DND-41 (cell line): ENCODE measurements at regions not wholly inside any gene's neighbourhood (a gene's known extent, or its start where the extent isn't known, plus 50 kb on each side); places are given as distances from the start of the nearest gene placed in this dataset.

Source experiments
- ATAC-seq: fragments of 200-7000 bp; cut with Tn5 transposase; 3 replicates; pipeline ENCODE4 v1.9.1; 2021; ENCODE audit warnings: low read depth; ENCODE audit not compliant: insufficient read depth
- DNase-seq: peaks from one replicate; pipeline ENCODE4 v3.0.0-alpha.2; 2020
- H2AFZ ChIP-seq: 2 replicates; pipeline ENCODE4 v1.6.0; 2012; ENCODE audit warnings: low read depth, low read length
- H3K27ac ChIP-seq: 2 replicates; pipeline ENCODE4 v1.5.1; 2012; ENCODE audit warnings: low read length, inconsistent platforms
- H3K27me3 ChIP-seq: fragments of 200-600 bp; sonication (generic); 2 replicates; pipeline ENCODE4 v1.6.0; 2012; ENCODE audit warnings: low read length, mild to moderate bottlenecking, inconsistent platforms; ENCODE audit not compliant: insufficient read depth, poor library complexity
- H3K36me3 ChIP-seq: 2 replicates; pipeline ENCODE4 v1.5.1; 2012; ENCODE audit warnings: low read length, inconsistent platforms; ENCODE audit not compliant: insufficient read depth
- H3K4me1 ChIP-seq: 2 replicates; pipeline ENCODE4 v1.5.1; 2012; ENCODE audit warnings: mild to moderate bottlenecking, low read length; ENCODE audit not compliant: insufficient read depth
- H3K4me2 ChIP-seq: 2 replicates; pipeline ENCODE4 v1.6.0; 2012; ENCODE audit warnings: mild to moderate bottlenecking, moderate library complexity, low read length, inconsistent platforms; ENCODE audit not compliant: insufficient read depth
- H3K4me3 ChIP-seq, 2 experiments: fragments of 200-600 bp in 1 of 2; shearing (Covaris generic) in 1 of 2; 2 replicates each; pipeline ENCODE4 v1.5.1; 2012 to 2016; ENCODE audit warnings: inconsistent platforms in 2 of 2, low read length in 2 of 2, mild to moderate bottlenecking in 2 of 2, low read depth in 1 of 2, moderate library complexity in 1 of 2
- H3K79me2 ChIP-seq: 2 replicates; pipeline ENCODE4 v1.6.0; 2012; ENCODE audit warnings: low read length, inconsistent platforms; ENCODE audit not compliant: insufficient read depth
- H3K9ac ChIP-seq: 2 replicates; pipeline ENCODE4 v1.6.0; 2012; ENCODE audit warnings: low read depth, mild to moderate bottlenecking, inconsistent platforms, low read length, moderate library complexity
- H3K9me3 ChIP-seq: 2 replicates; pipeline ENCODE4 v1.5.1; 2012; ENCODE audit warnings: low read length, moderate library complexity, mild to moderate bottlenecking, inconsistent platforms; ENCODE audit not compliant: insufficient read depth, severe bottlenecking
- H4K20me1 ChIP-seq: 2 replicates; pipeline ENCODE4 v1.6.0; 2012; ENCODE audit warnings: low read length; ENCODE audit not compliant: insufficient read depth
- CTCF ChIP-seq: IDR thresholded peaks from 2 replicates; pipeline ENCODE4 v1.5.1; 2012; ENCODE audit warnings: borderline replicate concordance, low read length, moderate library complexity, mild to moderate bottlenecking; ENCODE audit not compliant: poor library complexity, severe bottlenecking; ENCODE audit errors: extremely low read depth
- EZH2 ChIP-seq: IDR thresholded peaks from 3 replicates; pipeline ENCODE4 v1.6.1; 2012; ENCODE audit warnings: borderline replicate concordance, low read depth, mild to moderate bottlenecking, moderate library complexity, low read length, inconsistent platforms; ENCODE audit not compliant: severe bottlenecking

- no peak overlapping the region for H2AFZ ChIP-seq
- no peaks in the 10 kb centered on the region for H3K4me1 ChIP-seq
- peaks cover 10% of the 10 kb centered on the region for H3K9me3 ChIP-seq
- ATAC-seq (no peak), DNase-seq (no peak)
- H3K4me3 ChIP-seq, result no peak overlapping the region
- no peaks in the 10 kb centered on the region for H3K27me3 ChIP-seq
- no peak overlapping the region for H3K9ac ChIP-seq
- no peak overlapping the region for H3K27ac ChIP-seq
- no peaks in the 10 kb centered on the region for H3K36me3 ChIP-seq
- TF ChIP-seq CTCF (no peak), EZH2 (no peak)
- no peak overlapping the region for H3K4me2 ChIP-seq
- no peaks in the 10 kb centered on the region for H4K20me1 ChIP-seq
- no peaks in the 10 kb centered on the region for H3K79me2 ChIP-seq
These were observed 440.0 kb downstream of the SLC16A7 start for GRCh38 chr12:60035835-60036234.

- H4K20me1 ChIP-seq, result no peaks in the 10 kb centered on the region
- H3K79me2 ChIP-seq, result no peaks in the 10 kb centered on the region
- H2AFZ ChIP-seq, result no peak overlapping the region
- no peak for TF ChIP-seq CTCF
- no peak for TF ChIP-seq EZH2
- no peaks in the 10 kb centered on the region for H3K4me1 ChIP-seq
- no peak overlapping the region for H3K4me3 ChIP-seq
- ATAC-seq (no peak), DNase-seq (no peak)
- no peaks in the 10 kb centered on the region for H3K36me3 ChIP-seq
- H3K27ac ChIP-seq, result no peak overlapping the region
- no peak overlapping the region for H3K9ac ChIP-seq
- H3K9me3 ChIP-seq, result no peaks in the 10 kb centered on the region
- no peaks in the 10 kb centered on the region for H3K27me3 ChIP-seq
- no peak overlapping the region for H3K4me2 ChIP-seq
These were observed 447.0 kb downstream of the SLC16A7 start for GRCh38 chr12:60042835-60043234.

- H4K20me1 ChIP-seq, result no peaks in the 10 kb centered on the region
- no peaks in the 10 kb centered on the region for H3K9me3 ChIP-seq
- no peaks in the 10 kb centered on the region for H3K36me3 ChIP-seq
- H3K9ac ChIP-seq, result no peak overlapping the region
- DNase-seq (no peak), ATAC-seq (no peak)
- H2AFZ ChIP-seq, result no peak overlapping the region
- H3K4me2 ChIP-seq, result no peak overlapping the region
- H3K27me3 ChIP-seq, result no peaks in the 10 kb centered on the region
- no peaks in the 10 kb centered on the region for H3K79me2 ChIP-seq
- no peak overlapping the region for H3K27ac ChIP-seq
- no peaks in the 10 kb centered on the region for H3K4me1 ChIP-seq
- TF ChIP-seq CTCF, result no peak
- no peak for TF ChIP-seq EZH2
- H3K4me3 ChIP-seq, result no peak overlapping the region
These were observed 447.4 kb downstream of the SLC16A7 start for GRCh38 chr12:60043236-60043635.

GRCh38 chr12:60052483-60052882 is 456.7 kb downstream of the SLC16A7 start:
- DNase-seq, result no peak
- no peaks in the 10 kb centered on the region for H3K9me3 ChIP-seq
- H3K9ac ChIP-seq, result no peak overlapping the region
- no peaks in the 10 kb centered on the region for H3K4me1 ChIP-seq
- no peaks in the 10 kb centered on the region for H3K27me3 ChIP-seq
- no peak overlapping the region for H3K4me3 ChIP-seq
- TF ChIP-seq CTCF, result no peak
- no peak for TF ChIP-seq EZH2
- ATAC-seq, result no peak
- H4K20me1 ChIP-seq, result no peaks in the 10 kb centered on the region
- no peak overlapping the region for H3K27ac ChIP-seq
- H3K4me2 ChIP-seq, result no peak overlapping the region
- no peaks in the 10 kb centered on the region for H3K36me3 ChIP-seq
- no peaks in the 10 kb centered on the region for H3K79me2 ChIP-seq
- no peak overlapping the region for H2AFZ ChIP-seq
